ENCODE measurements at regions not wholly inside any gene's neighbourhood (a gene's known extent, or its start where the extent isn't known, plus 50 kb on each side); places are given as distances from the start of the nearest gene placed in this dataset.
"Not testable (repeated sequence)": the region's sequence is repeated elsewhere in the genome, so short reads cannot be mapped to it uniquely, and the experiment has no call there.

DNA sequence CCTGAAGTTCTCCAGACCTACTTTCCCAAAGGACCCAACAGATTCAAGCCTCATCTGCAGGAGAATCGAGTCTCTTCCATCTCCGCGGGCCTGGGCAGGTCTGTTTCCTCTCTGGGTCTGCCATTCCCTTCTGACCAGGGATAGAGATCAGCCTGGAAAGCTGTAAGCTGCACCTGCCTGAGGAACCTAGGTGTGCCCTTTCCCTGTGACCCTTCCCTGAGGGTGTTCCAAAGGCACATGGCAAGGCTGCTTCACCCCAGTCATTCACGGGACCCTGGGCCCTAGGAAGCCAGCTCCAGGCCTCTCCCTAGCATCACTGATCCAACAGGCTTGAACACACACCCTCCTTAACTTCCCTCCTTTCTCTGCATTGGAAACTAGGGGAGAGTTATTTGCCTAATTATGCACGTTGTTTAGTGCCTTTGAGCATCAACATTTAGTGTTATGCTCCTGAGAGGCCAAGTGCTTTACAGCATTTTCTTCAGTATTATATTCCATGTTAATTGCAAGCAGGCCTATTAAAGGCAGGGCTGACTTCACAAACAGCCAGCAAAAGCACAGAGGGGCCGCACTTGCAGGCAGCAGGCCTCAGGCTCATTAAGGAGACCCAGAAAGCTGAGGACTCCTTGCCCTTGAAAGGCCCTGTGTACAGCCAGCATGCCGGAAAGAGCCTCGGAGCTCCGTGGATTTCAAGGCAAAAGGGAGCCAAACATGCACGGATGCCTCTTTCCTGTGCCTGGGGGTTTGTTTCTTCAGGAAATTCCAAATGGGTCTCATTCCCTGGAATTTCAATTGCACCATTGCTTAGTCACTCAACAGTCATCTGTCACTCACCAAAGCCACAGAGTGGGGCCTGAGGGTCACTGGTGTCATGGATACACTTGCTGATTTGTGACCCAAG lies 91.0 kb upstream of the FAM20C start:
- intact Hi-C loops (cut with micrococcal nuclease) = no loop called here
- Mint-ChIP-seq H3K4me3 (peak overlapping the region in 1 of 8 donors; percentile 22), H3K27ac (peak overlapping the region in 5 of 7 donors; percentile 42 to 88 (median 76)), H3K27me3 (peaks cover 0 to 4% of the 10 kb centered on the region in 2 donors), H3K9me3 (peaks cover 0 to 49% (median 27%) of the 10 kb centered on the region in 8 donors), H3K36me3 (no peaks in the 10 kb centered on the region), H3K4me1 (peaks cover 9 to 26% (median 20%) of the 10 kb centered on the region in 4 donors)
- Histone ChIP-seq H3K27me3 (ENCODE audit: insufficient read depth, low read length) (no peaks in the 10 kb centered on the region), H3K9me3 (ENCODE audit: control insufficient read depth in 1 of 2, low read length in 2 of 2) (no peaks in the 10 kb centered on the region), H3K36me3 (ENCODE audit: insufficient read depth, low read length) (no peaks in the 10 kb centered on the region), H3K4me1 (ENCODE audit: insufficient read depth, low read length) (peaks cover 18% of the 10 kb centered on the region), H3K4me3 (ENCODE audit: low read length in 2 of 2) (no peak overlapping the region), H3K27ac (ENCODE audit: low read depth, low read length) (no peak overlapping the region)
- CTCF ChIA-PET (ENCODE audit: partially characterized antibody) = no interaction called here
- DNase-seq = no peak
- POLR2A ChIA-PET (ENCODE audit: partially characterized antibody) = no interaction called here

DNA sequence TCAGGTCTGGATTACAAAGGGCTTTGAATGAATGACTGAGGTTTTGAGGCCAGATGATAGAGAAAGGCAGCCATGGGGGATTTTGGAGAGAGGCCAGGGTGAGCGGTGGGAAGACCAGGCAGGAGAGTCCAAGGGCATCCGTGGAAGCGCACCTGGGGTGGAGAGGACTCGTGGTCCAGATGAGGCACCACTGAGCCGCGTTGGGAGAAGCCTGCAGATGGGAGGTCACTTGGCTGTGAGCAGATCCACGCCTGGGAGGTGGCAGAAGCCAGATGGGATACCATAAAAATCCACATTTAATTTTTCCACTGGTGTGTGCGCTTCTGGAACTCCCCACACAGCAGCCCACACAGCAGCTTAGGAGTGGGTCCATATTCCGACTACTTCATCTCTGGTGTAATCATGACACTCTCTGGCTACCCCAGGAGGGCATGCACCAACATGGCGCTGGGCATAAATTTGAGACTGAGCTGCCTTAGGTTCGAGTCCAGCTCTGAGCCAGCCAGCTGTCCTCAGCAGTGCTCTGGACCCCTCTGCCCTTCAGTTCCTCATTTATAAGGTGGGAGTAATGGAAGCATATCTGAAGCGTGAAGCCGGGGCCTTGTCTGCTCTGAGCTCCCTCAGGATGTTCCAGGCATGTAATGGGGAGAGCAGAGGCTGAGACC lies 90.2 kb upstream of the FAM20C start:
- H3K27ac Mint-ChIP-seq = peak overlapping the region; percentile 24 to 92 (median 76)
- H3K9me3 ChIP-seq (ENCODE audit: control insufficient read depth in 1 of 2, low read length in 2 of 2) = no peaks in the 10 kb centered on the region
- no peak overlapping the region for H3K4me3 ChIP-seq (ENCODE audit: low read length in 2 of 2)
- H3K27ac ChIP-seq (ENCODE audit: low read depth, low read length) = peak overlapping the region; percentile 44
- intact Hi-C loops (cut with micrococcal nuclease) = no loop called here
- peaks cover 0 to 41% (median 27%) of the 10 kb centered on the region in 8 donors for H3K9me3 Mint-ChIP-seq
- DNase-seq = no peak
- peaks cover 9 to 26% (median 20%) of the 10 kb centered on the region in 4 donors for H3K4me1 Mint-ChIP-seq
- CTCF ChIA-PET (ENCODE audit: partially characterized antibody) = no interaction called here
- peak overlapping the region in 3 of 8 donors; percentile 5 to 22 (median 15) for H3K4me3 Mint-ChIP-seq
- peaks cover 18% of the 10 kb centered on the region for H3K4me1 ChIP-seq (ENCODE audit: insufficient read depth, low read length)
- H3K36me3 Mint-ChIP-seq = no peaks in the 10 kb centered on the region
- no peaks in the 10 kb centered on the region for H3K36me3 ChIP-seq (ENCODE audit: insufficient read depth, low read length)
- no peaks in the 10 kb centered on the region for H3K27me3 ChIP-seq (ENCODE audit: insufficient read depth, low read length)
- POLR2A ChIA-PET (ENCODE audit: partially characterized antibody) = no interaction called here
- peaks cover 0 to 4% of the 10 kb centered on the region in 2 donors for H3K27me3 Mint-ChIP-seq

DNA sequence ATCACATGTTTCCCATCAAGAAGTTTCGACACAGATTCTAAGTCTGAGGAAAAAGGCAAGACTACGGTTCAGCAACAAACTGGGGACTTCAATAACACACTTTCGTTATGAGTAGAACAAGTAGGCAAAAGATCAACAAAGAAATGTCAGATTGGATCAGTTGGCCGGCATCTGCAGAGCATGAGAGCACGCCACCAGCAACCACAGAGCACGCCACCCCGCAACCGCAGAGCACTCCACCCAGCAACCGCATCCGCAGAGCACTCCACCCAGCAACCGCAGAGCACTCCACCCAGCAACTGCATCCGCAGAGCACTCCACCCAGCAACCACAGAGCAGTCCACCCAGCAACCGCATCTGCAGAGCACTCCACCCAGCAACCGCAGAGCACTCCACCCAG lies 89.7 kb upstream of the FAM20C start:
- Mint-ChIP-seq H3K27me3 (peaks cover 0 to 4% of the 10 kb centered on the region in 2 donors), H3K36me3 (no peaks in the 10 kb centered on the region), H3K27ac (peak overlapping the region; percentile 24 to 92 (median 72)), H3K9me3 (peaks cover 0 to 37% (median 24%) of the 10 kb centered on the region in 8 donors), H3K4me1 (peaks cover 9 to 26% (median 20%) of the 10 kb centered on the region in 4 donors), H3K4me3 (peak overlapping the region in 2 of 8 donors; percentile 5 to 20)
- Histone ChIP-seq H3K4me1 (ENCODE audit: insufficient read depth, low read length) (peaks cover 18% of the 10 kb centered on the region), H3K27ac (ENCODE audit: low read depth, low read length) (peak overlapping the region; percentile 44), H3K4me3 (ENCODE audit: low read length in 2 of 2) (no peak overlapping the region), H3K36me3 (ENCODE audit: insufficient read depth, low read length) (no peaks in the 10 kb centered on the region), H3K27me3 (ENCODE audit: insufficient read depth, low read length) (no peaks in the 10 kb centered on the region), H3K9me3 (ENCODE audit: control insufficient read depth in 1 of 2, low read length in 2 of 2) (no peaks in the 10 kb centered on the region)
- intact Hi-C loops (cut with micrococcal nuclease) = no loop called here
- ChIA-PET CTCF (ENCODE audit: partially characterized antibody) (no interaction called here), POLR2A (ENCODE audit: partially characterized antibody) (no interaction called here)
- peak in 3 of 5 donors; percentile 24 to 45 (median 34) for DNase-seq

DNA sequence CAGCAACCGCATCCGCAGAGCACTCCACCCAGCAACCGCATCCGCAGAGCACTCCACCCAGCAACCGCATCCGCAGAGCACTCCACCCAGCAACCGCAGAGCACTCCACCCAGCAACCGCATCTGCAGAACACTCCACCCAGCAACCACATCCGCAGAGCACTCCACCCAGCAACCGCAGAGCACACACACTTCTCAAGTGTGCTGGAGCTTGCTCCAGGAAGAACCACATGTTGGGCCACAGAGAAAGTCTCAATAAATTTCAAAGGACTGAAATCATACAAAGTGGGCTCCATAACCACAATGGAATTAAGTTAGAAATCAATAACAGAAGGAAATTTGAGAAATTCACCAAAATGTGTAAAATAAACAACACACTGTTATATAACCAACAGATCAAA lies 88.4 kb upstream of the FAM20C start:
- H3K9me3 ChIP-seq (ENCODE audit: control insufficient read depth in 1 of 2, low read length in 2 of 2); H3K27me3 Mint-ChIP-seq; H3K4me3 ChIP-seq (ENCODE audit: low read length in 2 of 2); H3K36me3 Mint-ChIP-seq; POLR2A ChIA-PET (ENCODE audit: partially characterized antibody); CTCF ChIA-PET (ENCODE audit: partially characterized antibody); intact Hi-C loops (cut with micrococcal nuclease); H3K27ac ChIP-seq (ENCODE audit: low read depth, low read length); H3K36me3 ChIP-seq (ENCODE audit: insufficient read depth, low read length); H3K27me3 ChIP-seq (ENCODE audit: insufficient read depth, low read length): not testable (repeated sequence)
- Mint-ChIP-seq H3K9me3 (peaks cover 0 to 28% (median 17%) of the 10 kb centered on the region in 8 donors), H3K4me3 (peak overlapping the region in 1 of 8 donors; percentile 62), H3K27ac (peak overlapping the region in 6 of 7 donors; percentile 29 to 94 (median 88)), H3K4me1 (peaks cover 9 to 26% (median 20%) of the 10 kb centered on the region in 4 donors)
- H3K4me1 ChIP-seq (ENCODE audit: insufficient read depth, low read length) = peaks cover 18% of the 10 kb centered on the region
- peak; percentile 21 to 66 (median 59) for DNase-seq

DNA sequence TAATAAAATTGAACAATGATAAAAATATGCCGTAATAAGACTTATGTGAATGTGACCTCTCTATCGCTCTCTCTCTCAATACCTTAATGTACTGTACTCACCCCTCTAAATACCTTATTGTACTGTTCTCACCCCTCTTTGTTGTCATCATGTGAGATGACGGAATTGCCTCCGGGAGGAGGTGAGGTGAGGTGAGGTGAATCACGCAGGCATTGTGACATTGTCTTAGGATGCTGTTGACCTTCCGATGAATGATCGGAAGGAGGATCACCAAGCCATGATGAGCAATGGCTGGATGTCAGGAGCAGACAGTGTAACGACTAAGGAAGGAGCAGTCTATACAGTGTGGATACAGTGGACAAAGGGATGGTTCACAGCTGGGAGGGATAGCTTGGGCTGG lies 87.4 kb upstream of the FAM20C start:
- intact Hi-C loops (cut with micrococcal nuclease) = no loop called here
- peaks cover 18% of the 10 kb centered on the region for H3K4me1 ChIP-seq (ENCODE audit: insufficient read depth, low read length)
- H3K36me3 ChIP-seq (ENCODE audit: insufficient read depth, low read length) = no peaks in the 10 kb centered on the region
- no peak overlapping the region for H3K27ac ChIP-seq (ENCODE audit: low read depth, low read length)
- Mint-ChIP-seq H3K4me1 (peaks cover 9 to 26% (median 20%) of the 10 kb centered on the region in 4 donors), H3K4me3 (no peak overlapping the region), H3K36me3 (no peaks in the 10 kb centered on the region), H3K9me3 (peaks cover 0 to 21% (median 15%) of the 10 kb centered on the region in 8 donors), H3K27me3 (peaks cover 6 to 9% of the 10 kb centered on the region in 2 donors), H3K27ac (peak overlapping the region in 2 of 7 donors; percentile 87 to 88)
- CTCF ChIA-PET (ENCODE audit: partially characterized antibody) = no interaction called here
- H3K27me3 ChIP-seq (ENCODE audit: insufficient read depth, low read length) = no peaks in the 10 kb centered on the region
- POLR2A ChIA-PET (ENCODE audit: partially characterized antibody) = no interaction called here
- no peak overlapping the region for H3K4me3 ChIP-seq (ENCODE audit: low read length in 2 of 2)
- no peak for DNase-seq
- H3K9me3 ChIP-seq (ENCODE audit: control insufficient read depth in 1 of 2, low read length in 2 of 2) = no peaks in the 10 kb centered on the region

DNA sequence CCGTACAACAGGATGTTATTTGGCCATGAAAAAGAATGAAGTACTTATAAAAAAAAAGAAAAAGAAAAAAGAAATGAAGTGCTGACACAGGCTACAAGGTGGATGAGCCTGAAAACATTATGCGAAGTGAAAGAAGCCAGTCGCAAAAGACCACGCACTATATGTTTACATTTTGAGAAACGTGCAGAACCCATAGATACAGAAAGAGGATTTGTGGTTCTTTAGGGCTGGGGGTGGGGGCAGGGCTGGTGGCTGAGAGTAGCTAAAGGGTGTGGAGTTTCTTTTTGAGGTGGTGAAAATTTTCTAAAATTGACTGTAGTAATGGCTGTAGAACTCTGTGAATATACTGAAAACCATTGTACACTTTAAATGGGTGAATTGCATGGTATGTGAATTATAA lies 86.0 kb upstream of the FAM20C start:
- ChIA-PET POLR2A (ENCODE audit: partially characterized antibody) (no interaction called here), CTCF (ENCODE audit: partially characterized antibody) (no interaction called here)
- no peaks in the 10 kb centered on the region for H3K36me3 ChIP-seq (ENCODE audit: insufficient read depth, low read length)
- Mint-ChIP-seq H3K9me3 (peaks cover 0 to 26% (median 13%) of the 10 kb centered on the region in 8 donors), H3K27me3 (peaks cover 11 to 14% of the 10 kb centered on the region in 2 donors), H3K4me1 (peaks cover 9 to 26% (median 18%) of the 10 kb centered on the region in 4 donors), H3K4me3 (no peak overlapping the region), H3K36me3 (no peaks in the 10 kb centered on the region), H3K27ac (peak overlapping the region in 1 of 7 donors; percentile 12)
- peaks cover 18% of the 10 kb centered on the region for H3K4me1 ChIP-seq (ENCODE audit: insufficient read depth, low read length)
- H3K27ac ChIP-seq (ENCODE audit: low read depth, low read length) = no peak overlapping the region
- no peaks in the 10 kb centered on the region for H3K9me3 ChIP-seq (ENCODE audit: control insufficient read depth in 1 of 2, low read length in 2 of 2)
- intact Hi-C loops (cut with micrococcal nuclease) = no loop called here
- H3K4me3 ChIP-seq (ENCODE audit: low read length in 2 of 2) = no peak overlapping the region
- H3K27me3 ChIP-seq (ENCODE audit: insufficient read depth, low read length) = no peaks in the 10 kb centered on the region
- DNase-seq = no peak

DNA sequence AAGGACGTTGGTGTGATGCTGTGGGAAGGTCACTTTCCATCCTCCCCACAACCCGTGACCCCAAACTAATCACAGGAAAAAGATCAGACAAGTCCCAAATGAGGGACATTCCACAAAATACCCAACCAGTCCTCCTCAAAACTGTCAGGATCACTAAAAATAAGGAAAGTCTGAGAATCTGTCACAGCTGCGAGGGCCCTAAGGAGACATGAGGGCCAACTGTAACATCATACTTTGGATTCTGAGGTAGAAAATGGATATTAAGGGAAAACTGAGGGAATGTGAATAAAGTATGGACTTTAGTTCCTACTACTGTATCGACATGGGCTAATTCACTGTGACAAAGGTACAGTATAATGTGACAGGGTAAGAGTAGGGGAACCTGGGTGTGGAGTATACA lies 85.1 kb upstream of the FAM20C start:
- Histone ChIP-seq H3K4me3 (ENCODE audit: low read length in 2 of 2) (no peak overlapping the region), H3K36me3 (ENCODE audit: insufficient read depth, low read length) (no peaks in the 10 kb centered on the region), H3K9me3 (ENCODE audit: control insufficient read depth in 1 of 2, low read length in 2 of 2) (no peaks in the 10 kb centered on the region), H3K27ac (ENCODE audit: low read depth, low read length) (no peak overlapping the region), H3K4me1 (ENCODE audit: insufficient read depth, low read length) (peaks cover 14% of the 10 kb centered on the region), H3K27me3 (ENCODE audit: insufficient read depth, low read length) (no peaks in the 10 kb centered on the region)
- peaks cover 0 to 33% (median 18%) of the 10 kb centered on the region in 8 donors for H3K9me3 Mint-ChIP-seq
- H3K4me3 Mint-ChIP-seq = no peak overlapping the region
- intact Hi-C loops (cut with micrococcal nuclease) = no loop called here
- DNase-seq = no peak
- no peak overlapping the region for H3K27ac Mint-ChIP-seq
- POLR2A ChIA-PET (ENCODE audit: partially characterized antibody) = no interaction called here
- CTCF ChIA-PET (ENCODE audit: partially characterized antibody) = no interaction called here
- peaks cover 14 to 18% of the 10 kb centered on the region in 2 donors for H3K27me3 Mint-ChIP-seq
- peaks cover 7 to 21% (median 13%) of the 10 kb centered on the region in 4 donors for H3K4me1 Mint-ChIP-seq
- H3K36me3 Mint-ChIP-seq = no peaks in the 10 kb centered on the region

All from CD4-positive, alpha-beta memory T cell (primary cell).